Immature natural killer cell (primary cell): ENCODE measurements at regions not wholly inside any gene's neighbourhood (a gene's known extent, or its start where the extent isn't known, plus 50 kb on each side); places are given as distances from the start of the nearest gene placed in this dataset.

Experiments
- DNase-seq, 3 donors: peaks; one replicate each; pipeline ENCODE4 v3.0.0; 2022; ENCODE audit warnings: mixed read lengths in 1 of 3
- H3K27ac Mint-ChIP-seq, 6 donors: one replicate each; pipeline ENCODE4 v1.8.0; 2020; ENCODE audit warnings: mixed read lengths in 6 of 6, mild to moderate bottlenecking in 5 of 6, inconsistent platforms in 4 of 6, moderate library complexity in 3 of 6
- H3K27me3 Mint-ChIP-seq, 3 donors: one replicate each; pipeline ENCODE4 v1.8.0; 2020 to 2021; ENCODE audit warnings: low read depth in 3 of 3, mild to moderate bottlenecking in 3 of 3, mixed read lengths in 3 of 3, moderate library complexity in 3 of 3, inconsistent platforms in 1 of 3
- H3K36me3 Mint-ChIP-seq, 3 donors: one replicate each; pipeline ENCODE4 v1.8.0; 2020; ENCODE audit warnings: mixed read lengths in 3 of 3, inconsistent platforms in 2 of 3, mild to moderate bottlenecking in 2 of 3
- H3K4me1 Mint-ChIP-seq, 2 donors: one replicate each; pipeline ENCODE4 v1.8.0; 2020; ENCODE audit warnings: inconsistent platforms in 2 of 2, mild to moderate bottlenecking in 2 of 2, mixed read lengths in 2 of 2, moderate library complexity in 1 of 2
- H3K4me3 Mint-ChIP-seq, 5 donors: one replicate each; pipeline ENCODE4 v1.8.0; 2020; ENCODE audit warnings: mild to moderate bottlenecking in 5 of 5, mixed read lengths in 5 of 5, inconsistent platforms in 3 of 5, moderate library complexity in 3 of 5
- H3K9me3 Mint-ChIP-seq, 6 donors: one replicate each; pipeline ENCODE4 v1.8.0; 2020; ENCODE audit warnings: mild to moderate bottlenecking in 6 of 6, mixed read lengths in 6 of 6, inconsistent platforms in 4 of 6, moderate library complexity in 3 of 6

DNA sequence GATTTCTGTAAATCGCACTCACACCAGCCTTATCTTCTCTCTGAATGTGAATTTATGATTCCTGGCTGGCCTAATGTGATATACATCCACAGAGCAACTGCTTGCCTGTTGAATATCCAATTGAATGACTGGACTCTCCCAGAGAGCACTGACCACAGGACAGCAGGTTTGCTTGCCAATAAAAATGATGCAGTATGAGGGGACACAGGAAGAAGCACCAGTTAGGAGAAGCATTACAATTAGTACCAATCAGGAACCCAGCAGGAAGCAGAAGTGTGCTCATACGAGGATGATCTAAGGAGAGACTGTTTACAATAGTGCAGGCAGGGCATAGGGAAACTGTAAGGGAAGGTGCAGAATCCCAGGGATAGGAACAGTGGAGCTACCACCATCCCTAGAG lies 127.2 kb upstream of the ZNF366 start:
- no peak overlapping the region for H3K27ac Mint-ChIP-seq
- peaks cover 3 to 6% (median 4%) of the 10 kb centered on the region in 3 donors for H3K27me3 Mint-ChIP-seq
- no peak for DNase-seq

DNA sequence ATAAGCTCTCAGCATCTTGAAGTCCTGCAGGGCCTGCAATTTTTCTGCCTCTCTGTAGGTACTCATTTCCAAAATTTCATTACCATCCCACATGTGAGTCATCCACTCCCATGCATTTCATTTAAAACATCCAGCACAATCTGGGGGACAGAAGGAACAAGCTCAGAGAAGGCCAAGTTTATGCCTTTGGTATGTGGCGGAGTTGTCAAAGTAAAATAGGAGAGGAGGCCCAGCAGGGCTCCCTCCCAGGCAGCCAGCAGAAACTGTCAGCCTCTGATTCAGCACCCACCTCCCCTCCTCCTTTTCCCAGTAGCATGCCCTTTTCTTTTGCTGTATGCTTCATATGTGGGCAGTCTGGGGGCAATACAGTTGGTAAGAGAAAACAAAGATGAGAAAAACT lies 126.4 kb upstream of the ZNF366 start:
- Mint-ChIP-seq H3K9me3 (peaks cover 0 to 7% (median 0%) of the 10 kb centered on the region in 6 donors), H3K36me3 (no peaks in the 10 kb centered on the region), H3K4me3 (no peak overlapping the region), H3K4me1 (no peaks in the 10 kb centered on the region), H3K27me3 (peaks cover 3 to 6% (median 4%) of the 10 kb centered on the region in 3 donors), H3K27ac (no peak overlapping the region)
- DNase-seq, result no peak

More for the DNA sequence above, 127.2 kb upstream of the ZNF366 start:
- Mint-ChIP-seq H3K9me3 (peaks cover 0 to 7% (median 0%) of the 10 kb centered on the region in 6 donors), H3K4me3 (no peak overlapping the region), H3K4me1 (no peaks in the 10 kb centered on the region), H3K36me3 (no peaks in the 10 kb centered on the region)

DNA sequence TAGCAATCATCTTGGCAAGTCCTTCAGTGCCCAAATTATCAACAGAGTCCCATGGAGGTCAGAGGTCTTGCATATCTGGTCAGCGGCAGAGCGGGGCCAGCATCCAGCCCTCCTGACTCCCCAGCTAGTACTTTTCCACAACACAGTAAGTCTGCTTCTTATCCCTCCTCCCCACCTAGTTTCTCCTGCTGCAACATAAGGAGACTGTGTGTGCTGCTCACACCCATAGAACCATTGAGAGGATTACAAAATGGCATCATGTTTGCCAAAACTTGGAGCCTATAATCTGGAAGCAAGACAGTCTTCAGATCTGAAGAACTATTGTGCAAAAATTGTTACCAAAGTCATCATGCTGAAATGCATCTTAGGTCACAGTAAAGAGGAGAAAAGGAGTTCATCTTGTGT lies 125.8 kb upstream of the ZNF366 start:
- Mint-ChIP-seq H3K9me3 (peaks cover 0 to 7% (median 0%) of the 10 kb centered on the region in 6 donors), H3K27me3 (peaks cover 3 to 6% (median 4%) of the 10 kb centered on the region in 3 donors), H3K4me3 (no peak overlapping the region), H3K36me3 (no peaks in the 10 kb centered on the region), H3K27ac (no peak overlapping the region), H3K4me1 (no peaks in the 10 kb centered on the region)
- DNase-seq, result no peak

DNA sequence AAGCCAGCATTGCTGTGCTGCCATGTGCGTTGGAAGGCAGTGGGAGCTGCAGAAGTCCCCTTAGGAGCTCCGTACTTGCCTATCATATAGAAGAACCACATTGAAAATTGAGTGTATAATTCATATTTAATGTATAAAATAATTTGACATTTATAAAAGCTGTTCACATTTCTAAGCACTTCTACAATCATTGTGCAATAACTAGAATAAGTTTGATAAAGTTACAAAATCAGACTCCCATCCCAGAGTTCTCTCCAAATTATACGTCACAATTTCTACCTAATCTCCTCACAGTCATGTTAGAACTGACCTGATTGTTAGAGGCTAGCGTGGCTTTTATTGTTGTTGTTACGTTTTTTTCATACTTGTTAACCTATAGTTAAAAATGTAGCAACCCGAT lies 123.5 kb upstream of the ZNF366 start:
- H3K27me3 Mint-ChIP-seq, result peaks cover 0 to 5% (median 2%) of the 10 kb centered on the region in 3 donors
- H3K4me1 Mint-ChIP-seq, result no peaks in the 10 kb centered on the region
- H3K4me3 Mint-ChIP-seq, result no peak overlapping the region
- H3K9me3 Mint-ChIP-seq, result peaks cover 0 to 7% (median 0%) of the 10 kb centered on the region in 6 donors
- no peak for DNase-seq
- H3K36me3 Mint-ChIP-seq, result no peaks in the 10 kb centered on the region
- H3K27ac Mint-ChIP-seq, result no peak overlapping the region

DNA sequence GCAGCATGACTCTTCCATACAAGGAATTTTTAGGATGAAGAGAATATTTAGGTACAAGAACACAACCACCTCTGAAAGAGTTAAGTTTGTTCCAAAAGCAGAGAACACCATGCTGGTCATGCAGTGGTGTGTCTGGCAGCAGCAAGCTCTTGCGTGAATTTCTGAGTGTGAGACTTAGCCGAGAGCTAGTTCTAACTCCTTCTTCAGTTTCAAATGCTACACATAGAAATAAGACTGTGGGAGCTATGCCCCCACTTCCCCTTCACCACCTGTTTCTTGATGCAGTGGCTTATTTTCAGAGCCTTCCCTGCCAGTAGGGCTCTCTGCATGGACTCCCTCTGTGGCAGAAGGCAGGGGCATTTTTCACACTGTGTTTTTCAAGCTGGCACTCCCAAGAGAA lies 122.9 kb upstream of the ZNF366 start:
- H3K4me3 Mint-ChIP-seq, result no peak overlapping the region
- peaks cover 0 to 7% (median 0%) of the 10 kb centered on the region in 6 donors for H3K9me3 Mint-ChIP-seq
- no peak for DNase-seq
- H3K4me1 Mint-ChIP-seq, result no peaks in the 10 kb centered on the region
- H3K27ac Mint-ChIP-seq, result no peak overlapping the region
- peaks cover 0 to 5% (median 2%) of the 10 kb centered on the region in 3 donors for H3K27me3 Mint-ChIP-seq
- H3K36me3 Mint-ChIP-seq, result no peaks in the 10 kb centered on the region

DNA sequence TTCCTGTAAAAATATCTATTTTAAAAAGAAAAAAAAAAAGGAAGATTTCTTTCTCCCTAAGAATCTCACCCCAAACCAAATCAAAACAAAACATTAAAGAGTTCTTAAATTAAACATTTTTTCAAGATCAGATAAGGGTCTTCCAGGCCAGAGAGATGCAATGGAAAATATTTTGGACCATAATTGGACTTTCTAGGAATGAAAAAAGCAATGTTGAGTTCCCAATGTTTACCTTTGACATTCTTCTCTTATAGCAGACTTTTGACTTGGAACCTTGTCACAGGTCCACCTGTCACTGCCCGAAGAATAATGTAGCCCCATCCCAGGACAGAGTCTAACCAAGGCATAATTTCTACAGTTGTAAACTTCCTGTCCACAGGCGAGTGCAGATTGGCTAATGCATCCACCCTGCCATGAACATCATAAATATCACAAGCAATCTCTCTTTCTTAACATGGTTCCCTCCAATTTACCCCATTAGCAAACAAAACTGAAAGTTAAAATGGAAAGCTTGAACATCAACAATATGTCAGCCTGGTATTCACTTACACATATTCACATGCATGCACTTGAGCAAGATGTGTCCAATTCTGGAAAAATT lies 121.7 kb upstream of the ZNF366 start:
- no peaks in the 10 kb centered on the region for H3K36me3 Mint-ChIP-seq
- peaks cover 0 to 5% (median 2%) of the 10 kb centered on the region in 3 donors for H3K27me3 Mint-ChIP-seq
- peaks cover 0 to 2% (median 0%) of the 10 kb centered on the region in 6 donors for H3K9me3 Mint-ChIP-seq

DNA sequence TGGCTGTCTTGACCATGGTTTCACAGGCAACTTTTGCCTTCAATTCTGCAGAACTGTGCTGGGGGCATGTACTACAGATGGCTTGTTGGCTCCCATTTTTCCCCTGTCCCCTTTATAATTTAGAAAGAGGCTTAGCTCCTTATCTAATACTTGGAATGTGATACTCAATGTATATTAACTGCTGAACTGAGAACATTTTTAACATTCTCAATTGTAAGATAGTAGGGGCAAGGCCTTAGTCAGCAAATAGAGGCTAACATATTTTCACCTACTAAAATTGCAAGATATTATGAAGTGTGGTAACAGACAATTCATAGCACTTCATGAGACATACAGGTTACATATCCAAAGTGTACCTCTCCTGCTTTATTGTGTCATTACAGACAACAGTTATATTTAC lies 118.1 kb upstream of the ZNF366 start:
- H3K4me3 Mint-ChIP-seq, result no peak overlapping the region
- DNase-seq, result no peak
- H3K4me1 Mint-ChIP-seq, result no peaks in the 10 kb centered on the region
- no peak overlapping the region for H3K27ac Mint-ChIP-seq
- peaks cover 0 to 6% (median 2%) of the 10 kb centered on the region in 3 donors for H3K27me3 Mint-ChIP-seq
- H3K36me3 Mint-ChIP-seq, result no peaks in the 10 kb centered on the region
- no peaks in the 10 kb centered on the region for H3K9me3 Mint-ChIP-seq

More for the DNA sequence above, 121.7 kb upstream of the ZNF366 start:
- H3K4me3 Mint-ChIP-seq, result no peak overlapping the region
- no peaks in the 10 kb centered on the region for H3K4me1 Mint-ChIP-seq
- DNase-seq, result no peak
- no peak overlapping the region for H3K27ac Mint-ChIP-seq

DNA sequence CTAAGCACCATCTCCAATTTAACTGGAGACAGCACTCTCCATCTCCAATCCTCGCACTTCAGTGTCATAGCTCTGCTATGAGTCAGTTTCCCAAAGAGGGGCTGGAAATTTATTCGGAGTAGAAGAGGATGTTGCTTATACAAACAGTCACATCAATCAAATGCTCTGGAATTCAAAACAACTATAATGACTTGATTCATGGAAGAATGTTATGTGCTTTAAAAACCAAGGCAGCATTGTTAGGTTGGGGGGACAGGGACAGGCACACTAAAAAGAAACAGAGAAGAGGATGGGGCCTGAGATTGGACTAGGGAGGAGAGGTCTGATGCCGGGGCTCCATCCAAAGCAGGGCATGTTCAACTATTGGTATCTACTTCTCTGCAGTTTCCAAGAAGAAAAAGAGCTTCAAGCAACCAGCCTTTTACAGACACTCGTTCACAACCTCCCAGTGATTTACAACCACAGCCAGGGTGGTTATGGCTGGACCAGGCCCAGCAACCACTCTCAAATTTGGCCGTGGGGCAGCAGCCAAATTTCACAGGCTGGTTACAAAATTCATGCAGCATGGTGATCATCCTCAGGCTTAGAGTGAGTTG lies 117.5 kb upstream of the ZNF366 start:
- Mint-ChIP-seq H3K27me3 (peaks cover 0 to 6% (median 2%) of the 10 kb centered on the region in 3 donors), H3K27ac (no peak overlapping the region), H3K4me1 (no peaks in the 10 kb centered on the region), H3K9me3 (no peaks in the 10 kb centered on the region), H3K4me3 (no peak overlapping the region), H3K36me3 (no peaks in the 10 kb centered on the region)
- no peak for DNase-seq

DNA sequence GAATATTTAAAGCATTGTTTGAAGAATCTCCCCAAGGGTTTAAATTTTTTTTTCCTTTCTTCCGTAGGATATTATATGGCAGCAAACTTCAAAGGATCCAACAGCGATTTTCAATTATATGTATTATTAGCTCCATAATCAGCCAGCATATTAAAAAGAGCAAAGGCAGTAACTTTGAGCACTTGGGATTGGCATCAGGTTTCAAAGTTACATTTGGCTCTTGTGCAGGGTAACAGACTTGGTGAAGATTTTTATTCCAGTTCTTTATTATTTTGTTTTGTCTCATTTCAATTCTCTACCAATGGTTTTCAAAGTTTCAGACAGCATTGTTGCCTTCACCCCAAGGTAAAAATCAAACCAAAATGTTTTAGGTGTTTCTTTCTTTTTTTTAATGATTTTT lies 116.7 kb upstream of the ZNF366 start:
- no peak overlapping the region for H3K4me3 Mint-ChIP-seq
- H3K27ac Mint-ChIP-seq, result no peak overlapping the region
- H3K36me3 Mint-ChIP-seq, result no peaks in the 10 kb centered on the region
- no peaks in the 10 kb centered on the region for H3K4me1 Mint-ChIP-seq
- DNase-seq, result no peak
- peaks cover 0 to 6% (median 2%) of the 10 kb centered on the region in 3 donors for H3K27me3 Mint-ChIP-seq
- no peaks in the 10 kb centered on the region for H3K9me3 Mint-ChIP-seq

DNA sequence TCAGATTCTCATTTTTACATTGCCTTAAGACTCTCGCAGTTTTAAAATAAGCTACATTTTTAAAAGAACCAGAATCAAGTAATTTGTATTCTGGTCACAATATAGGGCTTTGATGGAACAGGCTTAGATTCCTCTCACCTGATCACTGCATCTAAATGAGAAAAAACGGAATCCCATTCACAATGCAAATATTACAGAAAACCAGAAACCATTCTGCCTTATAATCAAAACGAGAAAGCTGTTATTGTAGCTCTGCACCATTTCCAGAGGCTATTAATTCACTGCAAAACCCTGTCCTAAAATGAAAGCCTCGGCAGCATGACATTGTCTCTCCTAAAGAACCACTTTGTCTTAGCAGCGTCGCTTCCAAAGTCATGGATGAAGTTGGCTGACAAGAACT lies 116.1 kb upstream of the ZNF366 start:
- no peak for DNase-seq
- H3K9me3 Mint-ChIP-seq, result peaks cover 0 to under 1% (median 0%) of the 10 kb centered on the region in 6 donors
- H3K36me3 Mint-ChIP-seq, result no peaks in the 10 kb centered on the region
- no peak overlapping the region for H3K4me3 Mint-ChIP-seq
- no peaks in the 10 kb centered on the region for H3K4me1 Mint-ChIP-seq
- H3K27me3 Mint-ChIP-seq, result peaks cover 2 to 6% (median 2%) of the 10 kb centered on the region in 3 donors
- no peak overlapping the region for H3K27ac Mint-ChIP-seq

DNA sequence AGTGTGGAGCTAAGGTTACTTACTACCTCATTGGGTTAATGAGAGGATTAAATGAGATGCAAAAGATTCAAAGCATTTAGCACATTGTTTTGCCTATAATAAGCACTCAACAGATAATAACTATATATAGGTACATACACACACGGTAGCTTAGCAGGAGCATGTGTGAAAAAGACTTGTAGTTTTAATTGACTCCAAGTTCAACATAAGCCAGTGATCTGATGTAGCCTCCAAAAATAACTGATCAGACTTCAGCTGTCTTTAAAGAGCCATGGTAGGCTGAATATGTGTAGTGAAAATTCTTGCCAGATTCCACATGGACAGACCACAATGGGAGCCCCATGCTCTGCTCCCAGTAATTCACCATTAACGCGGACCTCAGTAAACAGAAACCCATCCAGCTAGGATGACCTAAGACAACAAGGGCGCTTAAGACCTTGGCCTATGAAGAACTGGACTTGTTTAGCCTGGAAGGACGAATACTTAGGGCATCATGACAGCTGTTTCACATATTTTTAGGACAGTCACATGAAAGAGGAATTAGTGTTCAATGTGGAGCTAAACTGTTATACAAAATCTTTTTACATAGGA lies 115.1 kb upstream of the ZNF366 start:
- Mint-ChIP-seq H3K27me3 (peaks cover 2 to 6% (median 2%) of the 10 kb centered on the region in 3 donors), H3K4me3 (no peak overlapping the region), H3K9me3 (peaks cover 0 to 2% (median 0%) of the 10 kb centered on the region in 6 donors), H3K4me1 (no peaks in the 10 kb centered on the region), H3K36me3 (no peaks in the 10 kb centered on the region), H3K27ac (no peak overlapping the region)
- DNase-seq, result no peak

DNA sequence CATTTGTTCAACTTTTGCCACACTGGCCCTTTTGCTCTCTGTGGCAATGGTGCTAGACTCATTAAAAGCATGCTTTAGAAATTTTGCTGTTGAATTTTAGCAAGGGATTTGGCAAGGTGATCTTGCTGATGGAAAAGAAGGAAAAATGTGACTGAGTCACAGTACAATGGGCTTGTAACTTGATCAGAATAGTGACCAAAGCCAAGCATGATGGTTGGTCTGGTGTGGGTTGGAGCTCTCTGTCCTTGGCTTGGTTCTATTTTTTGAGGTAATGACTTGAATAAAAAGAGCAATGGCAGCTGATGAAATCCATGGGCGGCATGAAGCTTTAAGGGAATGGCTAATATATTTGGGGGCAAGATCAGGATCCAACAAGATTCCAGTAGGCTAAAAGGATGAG lies 114.4 kb upstream of the ZNF366 start:
- H3K9me3 Mint-ChIP-seq, result peaks cover 0 to 2% (median 0%) of the 10 kb centered on the region in 6 donors
- no peak overlapping the region for H3K27ac Mint-ChIP-seq
- no peak overlapping the region for H3K4me3 Mint-ChIP-seq
- no peak for DNase-seq
- no peaks in the 10 kb centered on the region for H3K36me3 Mint-ChIP-seq
- H3K27me3 Mint-ChIP-seq, result peaks cover 0 to 5% (median 2%) of the 10 kb centered on the region in 3 donors
- no peaks in the 10 kb centered on the region for H3K4me1 Mint-ChIP-seq

DNA sequence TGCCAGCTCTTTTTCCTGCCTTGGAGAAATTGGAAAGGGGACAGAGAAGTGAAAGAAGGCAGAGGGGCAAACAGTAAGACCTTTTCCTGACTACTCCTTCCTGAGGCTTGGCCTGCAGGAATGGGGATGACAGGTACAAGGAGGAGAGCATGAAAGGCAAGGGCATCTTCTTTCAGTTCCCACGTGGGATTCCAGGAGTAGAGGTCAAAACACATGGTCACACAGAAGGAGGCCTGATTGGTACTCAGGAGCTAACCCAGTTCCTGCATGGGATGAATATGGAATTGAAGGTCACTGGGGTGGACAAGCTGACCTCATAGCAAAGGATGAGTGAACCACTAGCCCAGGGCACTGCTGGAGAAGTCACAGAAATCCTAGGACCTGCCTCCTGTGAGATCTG lies 112.5 kb upstream of the ZNF366 start:
- Mint-ChIP-seq H3K4me1 (no peaks in the 10 kb centered on the region), H3K27me3 (peaks cover 0 to 6% (median 2%) of the 10 kb centered on the region in 3 donors), H3K9me3 (peaks cover 0 to 2% (median 0%) of the 10 kb centered on the region in 6 donors), H3K4me3 (no peak overlapping the region), H3K27ac (no peak overlapping the region), H3K36me3 (no peaks in the 10 kb centered on the region)
- DNase-seq, result no peak

DNA sequence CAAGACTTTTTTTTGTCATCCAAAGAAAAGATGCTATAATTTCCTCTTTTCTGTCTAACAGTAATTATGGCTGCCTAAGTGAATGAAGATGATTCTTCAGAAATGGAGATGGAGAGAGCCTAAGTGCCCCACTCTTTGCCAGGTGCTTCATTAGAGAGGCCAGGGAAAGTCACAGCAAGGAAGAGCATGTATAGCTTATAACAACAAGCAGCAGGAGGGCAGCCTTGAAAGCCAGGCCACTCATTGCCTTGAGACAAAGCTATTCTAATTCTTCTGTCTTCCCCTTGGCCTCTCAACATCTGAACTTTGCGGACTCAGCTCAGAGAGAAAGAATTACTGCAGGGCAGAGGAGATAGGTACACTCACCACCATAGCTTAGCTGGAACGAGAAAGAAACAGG lies 112.0 kb upstream of the ZNF366 start:
- Mint-ChIP-seq H3K27me3 (peaks cover 0 to 5% (median 2%) of the 10 kb centered on the region in 3 donors), H3K4me3 (no peak overlapping the region), H3K36me3 (no peaks in the 10 kb centered on the region), H3K9me3 (peaks cover 0 to 2% (median 0%) of the 10 kb centered on the region in 6 donors), H3K4me1 (no peaks in the 10 kb centered on the region), H3K27ac (no peak overlapping the region)
- DNase-seq, result no peak
